ENCODE measurements at regions not wholly inside any gene's neighbourhood (a gene's known extent, or its start where the extent isn't known, plus 50 kb on each side); places are given as distances from the start of the nearest gene placed in this dataset.

GRCh38 chr2:8534729-8535468 lies 147.0 kb upstream of the ID2 start:
- peak; percentile 58 for DNase-seq (ENCODE audit: low spot score)
- Histone ChIP-seq H3K27me3 (ENCODE audit: control insufficient read depth in 4 of 4, insufficient read depth in 4 of 4, low read length in 3 of 4) (no peaks in the 10 kb centered on the region), H3K27ac (ENCODE audit: low read depth in 1 of 2, low read length in 2 of 2) (peak overlapping the region; percentile 74 to 76), H3K9ac (ENCODE audit: low read depth in 1 of 2, low read length in 2 of 2) (peak overlapping the region in 1 of 2 donors; percentile 64), H3K9me3 (ENCODE audit: control insufficient read depth in 4 of 4, low read length in 3 of 4) (peaks cover 0 to 7% (median 5%) of the 10 kb centered on the region in 4 donors), H3K4me3 (ENCODE audit: low read depth in 1 of 3, low read length in 3 of 3) (no peak overlapping the region), H3K36me3 (ENCODE audit: control insufficient read depth in 4 of 4, insufficient read depth in 3 of 4, low read depth in 1 of 4, low read length in 3 of 4) (no peaks in the 10 kb centered on the region), H3K4me1 (ENCODE audit: control insufficient read depth in 4 of 4, insufficient read depth in 4 of 4, low read length in 3 of 4) (peaks cover 15 to 27% (median 20%) of the 10 kb centered on the region in 4 donors)
- WGBS: 39% methylated on average over 15 of the region's 15 CpGs
- TF ChIP-seq GABPA (IDR thresholded peaks at IDR 0.05 in 1 of 2, conservative IDR thresholded peaks at IDR 0.05 in 1 of 2): no peak
- TF ChIP-seq CTCF (IDR thresholded peaks at IDR 0.05; ENCODE audit: low read depth, low read length, missing input control): peak; percentile 24
- TF ChIP-seq ZBTB33 (IDR thresholded peaks at IDR 0.05): no peak
- peak; percentile 89 for TF ChIP-seq SP1 (IDR thresholded peaks at IDR 0.05)
- peak; percentile 70 for TF ChIP-seq YY1 (IDR thresholded peaks at IDR 0.05)
- peak; percentile 41 for TF ChIP-seq REST (IDR thresholded peaks at IDR 0.05)
- peak; percentile 71 to 80 for TF ChIP-seq HNF4A (conservative IDR thresholded peaks at IDR 0.05)
- peak; percentile 76 to 81 for TF ChIP-seq RXRA (IDR thresholded peaks at IDR 0.05)
- TF ChIP-seq TAF1 (conservative IDR thresholded peaks at IDR 0.05): no peak
- TF ChIP-seq EGR1 (IDR thresholded peaks at IDR 0.05; ENCODE audit: low read depth in 2 of 2): no peak
- TF ChIP-seq FOXA1 (IDR thresholded peaks at IDR 0.05): peak; percentile 20
- peak; percentile 73 to 82 for TF ChIP-seq RAD21 (IDR thresholded peaks at IDR 0.05)
- TF ChIP-seq MAX (IDR thresholded peaks at IDR 0.05): peak; percentile 28
- TF ChIP-seq FOXA2 (IDR thresholded peaks at IDR 0.05): no peak
- TF ChIP-seq NR2F2 (IDR thresholded peaks at IDR 0.05): peak; percentile 42
- peak in 1 of 2 donors; percentile 59 for TF ChIP-seq JUND (IDR thresholded peaks at IDR 0.05)
- no peak for TF ChIP-seq HNF4G (IDR thresholded peaks at IDR 0.05)
- TF ChIP-seq ATF3 (IDR thresholded peaks at IDR 0.05): no peak
